Parathyroid adenoma (tissue), 2 donors: ENCODE measurements at regions not wholly inside any gene's neighbourhood (a gene's known extent, or its start where the extent isn't known, plus 50 kb on each side); places are given as distances from the start of the nearest gene placed in this dataset.

Experiments used
- H2AFZ ChIP-seq: fragments of 300-600 bp; sonication (generic); one replicate; pipeline ENCODE4 v1.7.0; 2017; ENCODE audit warnings: antibody characterized with exemption, mild to moderate bottlenecking
- H3K27ac ChIP-seq: fragments of 300-600 bp; sonication (generic); one replicate; pipeline ENCODE4 v1.7.0; 2017
- H3K27me3 ChIP-seq: fragments of 300-600 bp; sonication (generic); one replicate; pipeline ENCODE4 v1.7.0; 2017; ENCODE audit warnings: low read length; ENCODE audit not compliant: control insufficient read depth, insufficient read depth
- H3K36me3 ChIP-seq: fragments of 300-600 bp; sonication (generic); one replicate; pipeline ENCODE4 v1.7.0; 2017; ENCODE audit warnings: low read length; ENCODE audit not compliant: control insufficient read depth, insufficient read depth
- H3K4me1 ChIP-seq: fragments of 300-600 bp; sonication (generic); one replicate; pipeline ENCODE4 v1.7.0; 2017; ENCODE audit warnings: control low read depth
- H3K4me2 ChIP-seq: fragments of 300-600 bp; sonication (generic); one replicate; pipeline ENCODE4 v1.7.0; 2017; ENCODE audit warnings: low read length
- H3K4me3 ChIP-seq: fragments of 300-600 bp; sonication (generic); one replicate; pipeline ENCODE4 v1.7.0; 2017; ENCODE audit warnings: low read depth, low read length
- H3K79me2 ChIP-seq: fragments of 300-600 bp; sonication (generic); one replicate; pipeline ENCODE4 v1.7.0; 2017; ENCODE audit warnings: control low read depth
- H3K9ac ChIP-seq: fragments of 300-600 bp; sonication (generic); one replicate; pipeline ENCODE4 v1.7.0; 2017; ENCODE audit warnings: mild to moderate bottlenecking
- H3K9me3 ChIP-seq: fragments of 300-600 bp; sonication (generic); one replicate; pipeline ENCODE4 v1.7.0; 2017; ENCODE audit warnings: low read length; ENCODE audit not compliant: control insufficient read depth
- CTCF ChIP-seq: fragments of 300-600 bp; sonication (generic); IDR thresholded peaks from one replicate; pipeline ENCODE4 v1.7.0; 2017; ENCODE audit warnings: antibody characterized with exemption, mild to moderate bottlenecking
- donor health status: primary hyperparathyroidism.

DNA sequence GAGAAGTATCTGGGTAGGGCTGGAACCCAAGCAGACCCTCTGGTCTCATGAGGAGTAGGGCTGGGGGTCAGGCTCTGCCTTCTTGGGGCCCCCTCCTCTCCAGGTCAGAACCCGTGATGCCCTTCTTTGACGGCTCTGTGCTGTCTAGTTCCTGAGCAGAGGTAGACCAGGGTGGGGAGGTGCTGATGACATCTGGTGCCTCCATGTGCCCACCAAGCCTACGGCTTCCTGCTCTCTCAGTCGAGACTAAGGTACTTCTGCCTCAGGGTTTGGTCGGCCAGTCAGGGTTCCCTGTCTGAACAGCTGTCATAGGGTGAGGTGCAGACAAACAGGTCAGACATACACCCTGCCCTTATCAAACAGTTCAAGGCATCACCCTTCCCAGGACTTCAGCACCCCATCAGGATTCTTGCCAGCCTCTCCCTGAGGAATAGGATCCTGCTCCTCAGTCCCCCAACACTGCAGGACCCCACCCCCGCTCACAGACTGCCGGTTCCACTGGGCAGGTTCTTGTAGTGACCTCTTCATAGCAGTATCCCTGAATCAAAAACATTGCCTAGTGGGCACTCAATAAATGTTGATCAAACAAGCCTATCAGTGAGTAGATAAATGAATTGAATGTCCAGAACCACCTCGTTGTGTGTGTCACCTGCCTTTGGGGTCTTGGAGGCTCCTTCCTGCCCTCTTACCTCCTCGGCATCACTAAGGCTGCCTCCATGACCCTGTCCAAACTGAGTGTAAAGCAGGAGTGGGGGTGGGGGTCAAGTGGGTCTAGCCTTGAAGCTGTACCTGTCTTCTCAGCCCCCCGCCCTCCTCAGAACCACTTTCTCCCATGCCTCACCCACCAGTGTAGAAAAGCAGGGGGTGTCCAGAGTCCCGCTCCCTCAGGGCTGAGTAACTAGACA, 158.2 kb downstream of the BUD13 start:
- Histone ChIP-seq H3K4me2 (no peak overlapping the region), H3K27me3 (no peaks in the 10 kb centered on the region), H2AFZ (no peak overlapping the region), H3K36me3 (no peaks in the 10 kb centered on the region), H3K4me3 (no peak overlapping the region), H3K79me2 (no peaks in the 10 kb centered on the region), H3K9ac (no peak overlapping the region), H3K4me1 (no peaks in the 10 kb centered on the region), H3K9me3 (no peaks in the 10 kb centered on the region), H3K27ac (no peak overlapping the region)
- no peak for TF ChIP-seq CTCF

GRCh38 chr11:116613206-116613875, 159.4 kb downstream of the BUD13 start:
- no peak overlapping the region for H3K27ac ChIP-seq
- H3K9me3 ChIP-seq: no peaks in the 10 kb centered on the region
- H3K9ac ChIP-seq: no peak overlapping the region
- H3K79me2 ChIP-seq: no peaks in the 10 kb centered on the region
- no peaks in the 10 kb centered on the region for H3K4me1 ChIP-seq
- H3K36me3 ChIP-seq: no peaks in the 10 kb centered on the region
- no peak overlapping the region for H3K4me2 ChIP-seq
- H2AFZ ChIP-seq: no peak overlapping the region
- TF ChIP-seq CTCF: no peak
- no peaks in the 10 kb centered on the region for H3K27me3 ChIP-seq
- no peak overlapping the region for H3K4me3 ChIP-seq

GRCh38 chr11:116611998-116612620, 160.7 kb downstream of the BUD13 start:
- Histone ChIP-seq H2AFZ (no peak overlapping the region), H3K36me3 (no peaks in the 10 kb centered on the region), H3K9ac (no peak overlapping the region), H3K27ac (no peak overlapping the region), H3K79me2 (no peaks in the 10 kb centered on the region), H3K4me1 (no peaks in the 10 kb centered on the region), H3K4me3 (no peak overlapping the region), H3K9me3 (no peaks in the 10 kb centered on the region), H3K27me3 (no peaks in the 10 kb centered on the region), H3K4me2 (no peak overlapping the region)
- TF ChIP-seq CTCF: no peak

GRCh38 chr11:116610190-116610589, 162.6 kb downstream of the BUD13 start:
- Histone ChIP-seq H3K79me2 (no peaks in the 10 kb centered on the region), H3K9me3 (no peaks in the 10 kb centered on the region), H3K4me3 (no peak overlapping the region), H3K4me2 (no peak overlapping the region), H3K27ac (no peak overlapping the region), H3K27me3 (no peaks in the 10 kb centered on the region), H2AFZ (no peak overlapping the region), H3K4me1 (no peaks in the 10 kb centered on the region), H3K9ac (no peak overlapping the region), H3K36me3 (no peaks in the 10 kb centered on the region)
- no peak for TF ChIP-seq CTCF
